ENCODE measurements at regions not wholly inside any gene's neighbourhood (a gene's known extent, or its start where the extent isn't known, plus 50 kb on each side); places are given as distances from the start of the nearest gene placed in this dataset.

GRCh38 chr6:95240514-95240913 lies 336.8 kb upstream of the MANEA start:
- H4K20me1 ChIP-seq (ENCODE audit: control insufficient read depth, insufficient read depth, insufficient read length): no peaks in the 10 kb centered on the region
- H3K56ac ChIP-seq (ENCODE audit: insufficient read length, low read depth, low read length): no peak overlapping the region
- no peak overlapping the region for H4K5ac ChIP-seq (ENCODE audit: insufficient read length, low read depth, low read length)
- no peak overlapping the region for H4K8ac ChIP-seq (replicated peaks; ENCODE audit: insufficient read length, low read depth, low read length)
- H2BK15ac ChIP-seq (ENCODE audit: low read depth, low read length): no peak overlapping the region
- H2BK120ac ChIP-seq (ENCODE audit: low read depth, low read length, poor library complexity, severe bottlenecking): no peak overlapping the region
- Mint-ChIP-seq H3K27ac (no peak overlapping the region), H3K9me3 (no peaks in the 10 kb centered on the region), H3K27me3 (ENCODE audit: low read depth) (no peaks in the 10 kb centered on the region), H3K4me3 (no peak overlapping the region), H3K36me3 (ENCODE audit: insufficient read depth in 1 of 3, low read depth in 3 of 3) (no peaks in the 10 kb centered on the region), H3K4me1 (peaks cover 5 to 10% of the 10 kb centered on the region in 2 experiments; a peak in 2 of 4 replicates)
- H3K23ac ChIP-seq (ENCODE audit: insufficient read length, low read depth, low read length): no peak overlapping the region
- H3K79me1 ChIP-seq (ENCODE audit: insufficient read depth, low read depth, low read length, poor library complexity, severe bottlenecking): no peaks in the 10 kb centered on the region
- H2BK20ac ChIP-seq (ENCODE audit: low read depth, low read length, poor library complexity, severe bottlenecking): no peak overlapping the region
- no peak overlapping the region for H2AFZ ChIP-seq (ENCODE audit: low read length)
- H3K79me2 ChIP-seq (ENCODE audit: insufficient read depth, low read length): no peaks in the 10 kb centered on the region
- no peak overlapping the region for H3K18ac ChIP-seq (ENCODE audit: insufficient read length, low read depth, low read length)
- H3K14ac ChIP-seq (ENCODE audit: insufficient read depth, low read length): no peak overlapping the region
- no peaks in the 10 kb centered on the region for H3K4me1 ChIP-seq (ENCODE audit: insufficient read depth, low read length)
- no peak overlapping the region for H3K27ac ChIP-seq (ENCODE audit: insufficient read length, low read depth, low read length)
- H4K91ac ChIP-seq (ENCODE audit: insufficient read length, low read depth, low read length): no peak overlapping the region
- TF ChIP-seq, protein P1, sequence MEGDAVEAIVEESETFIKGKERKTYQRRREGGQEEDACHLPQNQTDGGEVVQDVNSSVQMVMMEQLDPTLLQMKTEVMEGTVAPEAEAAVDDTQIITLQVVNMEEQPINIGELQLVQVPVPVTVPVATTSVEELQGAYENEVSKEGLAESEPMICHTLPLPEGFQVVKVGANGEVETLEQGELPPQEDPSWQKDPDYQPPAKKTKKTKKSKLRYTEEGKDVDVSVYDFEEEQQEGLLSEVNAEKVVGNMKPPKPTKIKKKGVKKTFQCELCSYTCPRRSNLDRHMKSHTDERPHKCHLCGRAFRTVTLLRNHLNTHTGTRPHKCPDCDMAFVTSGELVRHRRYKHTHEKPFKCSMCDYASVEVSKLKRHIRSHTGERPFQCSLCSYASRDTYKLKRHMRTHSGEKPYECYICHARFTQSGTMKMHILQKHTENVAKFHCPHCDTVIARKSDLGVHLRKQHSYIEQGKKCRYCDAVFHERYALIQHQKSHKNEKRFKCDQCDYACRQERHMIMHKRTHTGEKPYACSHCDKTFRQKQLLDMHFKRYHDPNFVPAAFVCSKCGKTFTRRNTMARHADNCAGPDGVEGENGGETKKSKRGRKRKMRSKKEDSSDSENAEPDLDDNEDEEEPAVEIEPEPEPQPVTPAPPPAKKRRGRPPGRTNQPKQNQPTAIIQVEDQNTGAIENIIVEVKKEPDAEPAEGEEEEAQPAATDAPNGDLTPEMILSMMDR (conservative IDR thresholded peaks at IDR 0.05): no peak
- no peaks in the 10 kb centered on the region for H3K27me3 ChIP-seq (ENCODE audit: insufficient read depth, low read length)
- DNase-seq: no peak
- no peak overlapping the region for H2AK5ac ChIP-seq (ENCODE audit: insufficient read length, low read length)
- no peaks in the 10 kb centered on the region for H3K23me2 ChIP-seq (ENCODE audit: insufficient read length, low read depth, low read length, poor library complexity, severe bottlenecking)
- H3K9me3 ChIP-seq (ENCODE audit: control insufficient read depth, low read depth, low read length): no peaks in the 10 kb centered on the region
- H3K4me2 ChIP-seq (ENCODE audit: insufficient read depth, insufficient read length, low read length): no peak overlapping the region
- no peak overlapping the region for H2BK5ac ChIP-seq (ENCODE audit: insufficient read length, low read length)
- no peak overlapping the region for H2BK12ac ChIP-seq (ENCODE audit: insufficient read length, low read depth, low read length)
- no peak overlapping the region for H3K9ac ChIP-seq (ENCODE audit: extremely low read depth, insufficient read length, low read length)
- H3T11ph ChIP-seq (ENCODE audit: low read length): no peak overlapping the region
- H3K4ac ChIP-seq (ENCODE audit: low read depth, low read length): no peak overlapping the region

All from H9 (cell line).